ENCODE measurements at regions not wholly inside any gene's neighbourhood (a gene's known extent, or its start where the extent isn't known, plus 50 kb on each side); places are given as distances from the start of the nearest gene placed in this dataset.

DNA sequence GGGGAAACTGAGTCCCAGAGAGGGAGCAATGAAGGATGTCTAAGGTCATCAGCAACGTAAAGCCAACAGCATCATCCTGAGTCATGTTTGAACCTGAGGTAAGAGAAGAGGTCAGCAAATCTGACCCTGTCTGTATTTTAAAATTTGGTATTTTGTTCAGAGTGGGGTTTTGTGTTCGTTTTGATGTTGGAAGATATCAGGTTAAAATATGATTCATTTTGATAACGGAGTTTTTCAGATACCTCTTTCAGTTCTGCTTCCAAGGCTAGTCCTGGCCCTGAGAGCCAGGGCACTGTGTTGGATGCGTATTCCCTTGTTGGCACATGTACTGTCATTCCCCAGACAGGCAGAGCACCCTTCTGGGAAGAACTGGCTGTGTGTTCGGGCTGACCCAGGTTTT, 291.0 kb downstream of the NSG2 start:
- DNase-seq (ENCODE audit: low read depth): no peak
- TF ChIP-seq, protein P1, sequence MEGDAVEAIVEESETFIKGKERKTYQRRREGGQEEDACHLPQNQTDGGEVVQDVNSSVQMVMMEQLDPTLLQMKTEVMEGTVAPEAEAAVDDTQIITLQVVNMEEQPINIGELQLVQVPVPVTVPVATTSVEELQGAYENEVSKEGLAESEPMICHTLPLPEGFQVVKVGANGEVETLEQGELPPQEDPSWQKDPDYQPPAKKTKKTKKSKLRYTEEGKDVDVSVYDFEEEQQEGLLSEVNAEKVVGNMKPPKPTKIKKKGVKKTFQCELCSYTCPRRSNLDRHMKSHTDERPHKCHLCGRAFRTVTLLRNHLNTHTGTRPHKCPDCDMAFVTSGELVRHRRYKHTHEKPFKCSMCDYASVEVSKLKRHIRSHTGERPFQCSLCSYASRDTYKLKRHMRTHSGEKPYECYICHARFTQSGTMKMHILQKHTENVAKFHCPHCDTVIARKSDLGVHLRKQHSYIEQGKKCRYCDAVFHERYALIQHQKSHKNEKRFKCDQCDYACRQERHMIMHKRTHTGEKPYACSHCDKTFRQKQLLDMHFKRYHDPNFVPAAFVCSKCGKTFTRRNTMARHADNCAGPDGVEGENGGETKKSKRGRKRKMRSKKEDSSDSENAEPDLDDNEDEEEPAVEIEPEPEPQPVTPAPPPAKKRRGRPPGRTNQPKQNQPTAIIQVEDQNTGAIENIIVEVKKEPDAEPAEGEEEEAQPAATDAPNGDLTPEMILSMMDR (IDR thresholded peaks at IDR 0.05; ENCODE audit: control insufficient read depth, insufficient read depth, low read depth, low read length, missing control alignments): no peak

DNA sequence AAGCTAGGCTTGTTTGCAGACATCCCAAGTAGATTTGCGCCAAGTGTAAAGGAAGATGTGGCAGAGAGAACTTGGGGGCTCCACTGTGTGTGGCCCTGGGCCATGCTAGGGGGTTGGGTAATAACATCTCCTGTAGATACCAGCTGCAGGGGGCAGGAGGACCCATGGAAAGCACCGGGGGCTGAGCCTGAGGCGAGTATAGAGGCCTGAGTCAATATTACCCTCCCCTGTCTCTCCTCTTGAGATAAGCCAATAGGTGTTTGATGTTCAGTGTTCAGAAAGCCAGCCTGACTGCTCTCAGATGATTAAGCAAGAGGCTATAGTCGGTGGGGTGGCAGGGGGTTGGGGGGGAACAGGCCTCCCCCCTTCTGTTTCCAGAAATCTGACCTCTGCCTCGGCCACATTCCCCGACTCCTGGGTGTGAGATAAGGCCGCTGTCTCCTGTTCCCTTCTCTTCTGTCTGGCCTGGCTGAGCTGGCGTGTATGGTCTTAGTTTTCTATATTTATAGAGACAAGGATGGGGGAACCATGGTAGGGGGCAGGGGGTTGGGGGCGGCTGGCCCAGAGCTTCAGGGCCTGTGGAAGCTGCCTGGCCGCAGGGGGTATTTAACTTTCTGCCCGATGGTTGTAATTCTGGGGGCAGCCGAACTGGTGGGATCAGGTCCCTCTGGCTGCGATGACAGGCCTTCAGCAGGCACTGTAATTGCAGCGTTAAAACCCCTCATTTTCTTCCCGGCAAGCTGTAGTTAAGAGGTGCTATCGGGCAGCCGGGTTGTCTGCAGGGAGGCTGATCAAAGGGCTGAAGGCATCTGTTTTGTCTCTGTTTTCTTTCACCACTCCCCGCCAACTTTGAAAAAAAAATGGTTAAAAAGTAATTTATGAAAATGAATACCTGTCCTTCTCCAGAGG, 292.0 kb downstream of the NSG2 start:
- TF ChIP-seq, protein P1 (IDR thresholded peaks at IDR 0.05; ENCODE audit: control insufficient read depth, insufficient read depth, low read depth, low read length, missing control alignments): no peak
- no peak overlapping the region for H3K4me3 ChIP-seq (ENCODE audit: control insufficient read depth, low read depth, low read length)
- no peak for DNase-seq (ENCODE audit: low read depth)

More for the DNA sequence above, 291.0 kb downstream of the NSG2 start:
- H3K4me3 ChIP-seq (ENCODE audit: control insufficient read depth, low read depth, low read length): no peak overlapping the region

DNA sequence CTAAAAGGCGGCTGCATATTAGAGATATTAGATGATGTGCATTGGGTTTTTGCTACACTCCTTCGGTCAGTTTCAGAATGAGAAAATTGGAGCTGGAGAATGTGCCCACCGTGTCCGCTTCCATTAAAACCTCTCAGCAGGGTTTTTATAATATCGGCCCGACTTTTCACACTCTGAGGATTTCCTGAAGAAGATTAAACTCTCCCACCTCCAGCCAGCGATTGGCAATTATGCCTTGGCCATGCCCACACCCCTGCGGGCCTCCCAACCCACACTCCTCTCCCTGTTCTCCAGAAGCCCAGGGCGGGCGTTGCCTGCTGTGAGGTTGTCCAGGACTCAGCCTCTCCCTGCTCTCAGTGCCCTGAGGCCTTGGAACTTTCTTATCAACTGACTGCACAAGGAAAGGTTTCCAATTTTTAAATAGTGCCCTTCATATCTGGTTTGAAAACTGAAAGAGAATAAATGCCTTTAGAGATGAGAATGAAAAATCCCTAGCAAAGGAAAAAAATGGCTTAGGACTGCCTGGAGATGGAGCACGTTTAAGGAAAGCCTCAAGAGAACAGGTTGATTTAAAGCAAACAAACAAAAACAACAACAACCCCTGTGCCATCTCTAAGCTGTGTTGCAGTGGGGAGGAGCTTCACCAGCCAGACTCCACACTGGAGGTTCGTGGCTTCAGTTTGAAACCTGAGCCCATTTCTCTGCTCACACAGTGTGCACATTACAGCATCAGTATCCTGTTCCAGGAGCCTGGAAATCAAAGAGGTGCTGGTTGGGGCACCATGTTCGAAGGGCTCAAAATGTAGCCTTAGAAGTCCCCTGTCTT, 292.9 kb downstream of the NSG2 start:
- TF ChIP-seq, protein P1 (IDR thresholded peaks at IDR 0.05; ENCODE audit: control insufficient read depth, insufficient read depth, low read depth, low read length, missing control alignments): no peak
- DNase-seq (ENCODE audit: low read depth): no peak
- H3K4me3 ChIP-seq (ENCODE audit: control insufficient read depth, low read depth, low read length): no peak overlapping the region

DNA sequence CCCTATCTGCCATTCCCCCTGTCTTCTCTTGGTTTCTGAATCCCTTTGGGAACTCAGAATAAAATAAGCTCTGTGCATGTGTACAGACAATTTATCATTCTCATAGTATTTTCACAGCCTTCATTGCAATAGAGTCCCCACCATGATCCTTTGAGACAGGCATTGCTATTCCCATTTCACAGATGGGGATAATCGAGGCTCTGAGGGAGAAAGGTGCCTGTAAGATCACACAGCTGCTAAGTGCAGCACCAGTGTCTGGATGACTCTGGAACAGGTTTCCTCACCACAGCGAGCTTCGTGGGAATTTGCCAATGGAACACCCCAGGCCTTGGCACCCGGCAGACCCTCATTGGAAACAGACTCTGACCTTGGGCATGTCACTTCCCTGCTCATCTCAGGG, 293.6 kb downstream of the NSG2 start:
- DNase-seq (ENCODE audit: low read depth): no peak
- TF ChIP-seq, protein P1 (IDR thresholded peaks at IDR 0.05; ENCODE audit: control insufficient read depth, insufficient read depth, low read depth, low read length, missing control alignments): no peak
- no peak overlapping the region for H3K4me3 ChIP-seq (ENCODE audit: control insufficient read depth, low read depth, low read length)

DNA sequence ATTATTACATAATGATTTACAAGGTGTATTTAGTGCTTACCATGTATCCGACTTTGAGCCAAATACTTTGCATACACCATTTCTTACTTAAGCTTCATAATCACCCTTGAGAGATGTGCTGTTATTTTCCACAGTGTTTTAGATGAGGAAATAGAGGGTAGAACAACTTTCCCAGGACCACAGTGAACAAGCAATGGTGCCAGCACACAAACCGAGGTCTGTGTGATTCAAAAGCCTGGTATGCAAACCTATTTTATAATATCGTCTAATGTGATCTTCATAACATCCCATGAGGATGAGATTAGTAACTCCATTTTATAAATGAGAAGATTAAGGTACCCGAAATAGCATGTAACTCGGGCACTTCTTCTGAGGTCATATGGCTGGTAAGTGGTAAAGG, 294.7 kb downstream of the NSG2 start:
- DNase-seq (ENCODE audit: low read depth): no peak
- no peak overlapping the region for H3K4me3 ChIP-seq (ENCODE audit: control insufficient read depth, low read depth, low read length)
- TF ChIP-seq, protein P1 (IDR thresholded peaks at IDR 0.05; ENCODE audit: control insufficient read depth, insufficient read depth, low read depth, low read length, missing control alignments): no peak

DNA sequence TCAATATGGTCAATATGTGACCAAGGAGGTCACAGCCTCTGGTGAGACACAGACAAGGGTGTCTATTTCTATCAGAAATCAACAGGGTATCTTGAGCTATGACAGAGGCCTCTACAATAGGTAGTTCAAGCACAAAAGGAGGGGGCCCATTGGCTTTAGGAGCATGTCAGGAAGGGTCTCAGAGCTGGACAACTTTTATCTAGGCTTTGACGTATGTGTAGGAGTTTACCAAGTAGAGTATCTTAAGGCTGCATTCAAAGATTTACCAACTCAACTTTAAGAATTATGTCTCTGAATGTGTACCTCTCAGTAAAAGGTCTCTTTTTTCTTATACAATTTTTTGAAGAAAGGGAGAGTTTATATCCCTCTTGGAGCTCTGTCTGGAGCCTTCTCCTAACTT, 297.2 kb downstream of the NSG2 start:
- no peak overlapping the region for H3K4me3 ChIP-seq (ENCODE audit: control insufficient read depth, low read depth, low read length)
- TF ChIP-seq, protein P1 (IDR thresholded peaks at IDR 0.05; ENCODE audit: control insufficient read depth, insufficient read depth, low read depth, low read length, missing control alignments): no peak
- no peak for DNase-seq (ENCODE audit: low read depth)

Data from AG09309 (cell line).